HG03097 (cell line): ENCODE measurements at regions not wholly inside any gene's neighbourhood (a gene's known extent, or its start where the extent isn't known, plus 50 kb on each side); places are given as distances from the start of the nearest gene placed in this dataset.
"Not testable (repeated sequence)": the region's sequence is repeated elsewhere in the genome, so short reads cannot be mapped to it uniquely, and the experiment has no call there.

Source experiments
- ATAC-seq: cut with Tn5 transposase; IDR thresholded peaks from one replicate; pipeline ENCODE4 v1.9.1; 2021; ENCODE audit not compliant: unreplicated experiment, low FRiP score

DNA sequence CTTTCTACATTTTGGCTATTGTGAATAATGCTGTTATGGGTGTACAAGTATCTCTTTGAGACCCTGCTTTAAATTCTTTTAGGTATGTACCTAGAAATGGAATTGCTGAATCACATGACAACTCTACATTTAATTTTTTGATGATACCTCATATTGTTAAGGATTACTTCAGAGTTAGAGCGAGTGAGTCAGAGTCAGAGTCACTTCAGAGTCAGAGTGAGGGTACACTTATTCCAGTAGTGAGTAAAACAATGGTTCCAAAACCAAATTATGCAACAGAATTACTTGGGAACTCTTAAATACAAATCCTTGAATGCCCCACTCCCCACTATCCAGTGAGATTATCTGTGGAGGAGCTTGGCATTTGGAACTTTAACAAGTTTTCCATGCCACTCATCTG, 50.3 kb upstream of the SNRK start:
- no peak for ATAC-seq

DNA sequence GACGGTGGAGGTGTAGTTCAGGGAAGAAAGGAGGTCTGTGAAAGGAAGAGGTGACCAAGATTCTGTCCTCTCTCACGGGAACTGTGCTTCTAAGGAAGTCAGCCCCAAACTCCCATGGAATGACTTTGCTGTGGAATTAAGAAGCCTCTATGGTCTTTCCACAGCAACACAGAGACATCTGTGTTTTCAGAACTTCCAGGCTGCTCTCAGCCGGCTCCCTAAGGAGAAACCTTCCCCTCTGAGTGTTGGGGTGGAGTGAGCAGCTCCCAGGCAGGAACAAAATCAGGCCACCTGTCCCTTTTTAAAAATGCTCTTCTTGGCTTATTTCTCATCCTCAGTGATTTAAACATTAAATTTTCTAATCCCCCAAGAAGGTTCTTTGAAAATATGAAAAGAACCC, 53.3 kb upstream of the SNRK start:
- ATAC-seq = no peak

DNA sequence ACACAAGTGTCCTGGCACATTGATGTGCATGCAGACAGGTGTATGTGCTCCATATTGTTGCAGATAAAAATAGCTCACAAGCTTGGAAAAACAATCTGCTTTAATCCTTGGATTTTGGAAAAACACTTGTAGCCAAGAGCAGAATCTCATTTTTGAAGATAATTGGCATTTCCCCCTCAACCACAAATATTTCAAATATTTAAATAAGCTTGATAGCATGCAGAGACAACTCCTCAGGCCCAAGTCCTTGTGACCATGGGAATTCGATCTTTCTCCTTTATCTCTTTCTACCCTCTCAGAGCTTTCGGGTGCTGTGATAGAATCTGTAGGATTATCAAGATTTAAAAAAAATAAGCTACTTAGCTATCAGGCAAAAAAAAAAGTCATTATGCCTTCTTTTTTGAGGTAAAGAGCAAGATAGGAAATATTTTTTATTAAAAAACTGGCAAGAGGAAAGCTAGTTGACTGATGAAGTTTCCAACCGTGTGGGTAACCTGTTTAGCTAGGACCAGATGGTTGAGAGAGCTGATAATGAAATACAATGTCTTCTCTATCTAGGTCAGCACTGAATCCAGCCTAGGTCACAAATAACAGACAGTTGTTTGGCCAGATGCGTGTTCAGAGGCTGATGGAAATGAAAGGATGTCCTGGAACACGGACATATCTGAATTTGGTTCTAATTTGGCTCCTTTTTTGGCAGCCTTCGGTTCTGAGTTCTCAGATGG, 54.9 kb upstream of the SNRK start:
- ATAC-seq = no peak

DNA sequence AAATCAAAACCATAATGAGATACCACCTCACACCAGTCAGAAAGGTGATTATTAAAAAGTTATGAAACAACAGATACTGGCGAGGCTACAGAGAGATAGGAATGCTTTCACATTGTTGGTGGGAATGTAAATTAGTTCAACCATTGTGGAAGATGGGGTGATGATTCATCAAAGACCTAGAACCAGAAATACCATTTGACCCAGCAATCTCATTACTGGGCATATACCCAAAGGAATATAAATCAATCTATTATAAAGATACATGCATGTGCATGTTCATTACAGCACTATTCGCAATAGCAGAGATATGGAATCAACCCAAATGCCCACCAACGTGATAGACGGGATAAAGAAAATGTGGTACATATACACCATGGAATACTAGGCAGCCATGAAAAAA, 56.5 kb upstream of the SNRK start:
- not testable (repeated sequence) for ATAC-seq

DNA sequence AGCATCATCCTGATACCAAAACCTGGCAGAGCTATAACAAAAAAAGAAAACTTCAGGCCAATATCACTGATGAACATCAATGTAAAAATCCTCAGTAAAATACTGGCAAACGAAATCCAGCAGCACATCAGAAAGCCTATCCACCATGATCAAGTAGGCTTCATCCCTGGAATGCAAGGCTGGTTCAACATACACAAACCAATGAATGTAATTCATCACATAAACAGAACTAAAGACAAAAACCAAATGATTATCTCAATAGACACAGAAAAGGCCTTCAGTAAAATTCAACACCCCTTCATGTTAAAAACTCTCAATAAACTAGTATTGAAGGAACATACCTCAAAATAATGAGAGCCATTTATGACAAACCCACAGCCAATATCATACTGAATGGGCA, 58.7 kb upstream of the SNRK start:
- ATAC-seq = not testable (repeated sequence)

DNA sequence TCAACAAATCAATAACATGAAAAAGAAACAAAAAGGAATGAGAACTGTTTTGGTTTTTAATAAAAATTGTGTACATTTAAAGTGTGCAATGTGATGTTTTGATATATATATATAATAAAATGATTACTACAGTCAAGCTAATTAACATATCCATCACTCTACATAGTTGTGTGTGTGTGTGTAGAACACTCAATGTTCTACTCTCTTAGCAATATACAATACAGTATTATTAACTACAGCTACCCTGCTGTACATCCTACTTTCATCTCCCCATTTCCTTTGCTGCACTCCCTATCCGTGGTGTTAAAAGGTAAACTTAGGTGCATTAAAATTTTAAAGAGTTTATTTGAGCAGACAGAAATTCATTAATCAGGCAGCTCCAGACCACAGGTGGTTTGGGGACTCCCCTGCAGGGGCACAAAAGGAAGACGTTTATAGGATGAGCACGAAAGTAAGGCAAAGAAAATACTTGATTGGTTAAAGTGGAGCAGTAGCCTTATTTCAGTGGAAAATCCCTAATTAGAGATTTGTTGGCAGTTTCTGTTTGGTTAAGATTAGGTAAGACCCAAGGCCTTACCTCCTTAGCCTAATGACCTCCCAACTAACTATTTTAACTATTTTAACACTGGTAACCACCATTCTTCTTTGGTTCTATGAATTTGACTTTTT, 61.8 kb upstream of the SNRK start:
- ATAC-seq = no peak

DNA sequence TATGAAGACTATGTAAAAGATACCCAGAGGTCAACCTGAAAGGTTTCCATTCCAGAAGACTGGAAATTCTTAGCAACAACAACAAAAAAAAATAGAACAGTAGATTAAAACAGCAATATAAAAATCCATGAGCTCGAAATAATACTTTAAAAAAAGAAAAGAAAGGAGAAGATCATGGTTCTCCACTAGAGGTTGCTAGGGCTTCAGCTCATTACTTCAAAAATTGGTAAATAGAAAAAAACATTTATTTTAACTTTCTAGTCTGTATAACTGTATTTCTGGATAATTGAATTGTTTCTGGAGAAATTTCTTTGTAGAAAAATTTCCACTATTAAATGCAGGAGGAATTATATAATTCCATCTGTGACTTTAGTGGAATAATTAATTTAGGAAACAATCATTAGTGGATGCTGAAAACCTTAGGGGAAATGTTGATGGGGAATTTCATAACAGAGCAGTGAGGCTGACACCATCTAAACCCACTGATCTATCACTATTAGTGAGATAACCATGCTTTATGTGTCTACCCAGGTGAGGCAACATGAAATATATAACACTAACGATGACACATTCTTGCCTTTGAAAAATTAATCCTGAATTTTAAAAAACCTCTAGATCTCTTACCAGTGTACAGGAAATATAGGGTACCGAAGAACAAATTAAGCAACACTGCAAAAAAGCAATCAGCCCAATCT, 62.5 kb upstream of the SNRK start:
- no peak for ATAC-seq

DNA sequence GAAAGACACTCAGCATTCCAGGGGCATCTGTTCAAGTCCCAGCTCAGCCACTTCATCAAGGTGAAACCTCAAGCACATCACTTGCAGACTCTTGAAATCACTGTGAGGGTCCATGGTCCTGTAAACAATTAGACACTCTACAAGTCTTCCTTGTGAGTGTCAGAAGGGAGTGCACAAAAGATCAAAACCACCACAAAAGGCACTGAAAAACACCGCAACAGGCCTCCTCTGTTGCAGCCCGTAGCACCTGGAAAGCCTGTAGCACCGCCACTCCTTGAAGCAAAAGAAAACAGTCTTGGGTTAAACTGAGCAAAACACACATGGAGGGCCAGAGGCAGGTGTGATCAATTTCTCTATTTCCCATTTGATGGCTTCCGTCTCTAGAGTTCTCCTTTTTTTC, 63.8 kb upstream of the SNRK start:
- ATAC-seq = no peak

DNA sequence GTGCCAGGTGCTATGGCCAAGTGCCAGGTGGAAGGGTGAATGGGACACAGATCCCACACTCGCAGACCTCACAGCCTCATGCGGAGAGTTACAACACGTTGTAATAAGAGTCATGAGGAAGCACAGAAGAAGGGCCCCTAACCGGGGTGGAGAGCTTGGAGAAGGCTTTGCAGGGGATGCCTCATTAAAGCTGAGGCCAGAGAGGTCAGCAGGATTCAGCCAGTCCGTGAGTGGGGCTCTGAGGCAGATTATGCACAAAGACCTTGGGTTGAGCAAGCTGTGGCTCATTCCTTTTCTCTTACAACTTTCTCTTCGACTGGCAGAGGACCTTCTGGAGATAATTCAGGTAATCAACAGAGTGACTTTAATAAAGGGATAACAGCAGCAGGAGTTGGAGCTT, 65.3 kb upstream of the SNRK start:
- no peak for ATAC-seq

DNA sequence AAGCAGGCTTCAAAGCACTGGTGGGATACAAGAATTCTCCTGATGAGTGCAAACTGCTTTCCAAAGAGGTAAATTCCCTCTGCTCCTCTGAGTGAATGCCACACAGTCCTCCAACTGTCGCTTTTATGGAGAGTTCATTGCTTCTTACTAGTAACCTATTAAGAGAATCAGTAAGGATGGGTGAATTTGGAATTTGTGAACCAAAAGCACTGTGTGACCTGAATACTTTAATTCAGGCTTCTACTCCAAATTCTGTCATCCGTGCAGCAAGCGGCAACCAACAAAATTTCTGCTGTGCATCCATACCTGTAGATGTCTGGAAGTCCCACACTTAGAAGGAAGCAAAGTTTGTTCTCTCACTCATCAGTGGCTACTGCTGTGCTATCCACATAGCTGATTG, 66.7 kb upstream of the SNRK start:
- no peak for ATAC-seq

DNA sequence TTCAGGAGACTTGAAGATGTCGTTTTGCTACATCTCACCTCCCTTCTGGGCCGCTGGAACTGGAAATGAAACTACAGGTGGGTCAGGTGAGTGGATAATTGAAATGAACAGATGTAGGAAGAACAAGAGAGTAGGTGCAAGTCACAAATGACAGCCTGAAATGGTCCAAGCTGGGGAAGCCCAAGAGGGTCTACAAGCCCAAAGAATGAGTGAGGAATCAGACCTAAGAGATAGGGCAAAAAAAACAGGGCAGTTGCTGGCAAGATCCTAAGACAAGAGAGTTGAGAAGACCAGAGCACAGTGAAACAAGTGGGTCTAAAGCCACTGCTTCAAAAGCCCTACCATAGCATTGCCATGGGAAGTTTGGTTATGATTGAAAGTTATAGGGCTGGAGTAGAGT, 67.4 kb upstream of the SNRK start:
- ATAC-seq = no peak

DNA sequence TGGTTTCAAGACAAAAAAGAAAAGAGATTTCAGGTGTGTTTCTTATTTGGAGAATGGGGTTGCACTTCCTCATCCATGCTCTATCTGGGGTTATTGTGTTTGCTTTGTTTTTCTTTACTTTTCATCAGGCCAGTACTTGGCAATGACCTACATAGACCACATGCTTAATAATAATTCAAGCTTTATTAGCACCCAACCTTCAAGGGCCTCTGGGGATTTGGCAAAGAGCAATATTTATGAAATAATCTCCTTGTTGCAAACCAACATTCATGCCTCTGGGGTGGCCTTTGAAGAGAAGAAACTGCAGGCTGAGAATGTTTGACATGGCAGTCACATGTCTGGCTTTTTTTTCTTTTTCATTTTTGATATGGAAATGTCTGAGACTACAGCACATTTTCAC, 68.2 kb upstream of the SNRK start:
- no peak for ATAC-seq

DNA sequence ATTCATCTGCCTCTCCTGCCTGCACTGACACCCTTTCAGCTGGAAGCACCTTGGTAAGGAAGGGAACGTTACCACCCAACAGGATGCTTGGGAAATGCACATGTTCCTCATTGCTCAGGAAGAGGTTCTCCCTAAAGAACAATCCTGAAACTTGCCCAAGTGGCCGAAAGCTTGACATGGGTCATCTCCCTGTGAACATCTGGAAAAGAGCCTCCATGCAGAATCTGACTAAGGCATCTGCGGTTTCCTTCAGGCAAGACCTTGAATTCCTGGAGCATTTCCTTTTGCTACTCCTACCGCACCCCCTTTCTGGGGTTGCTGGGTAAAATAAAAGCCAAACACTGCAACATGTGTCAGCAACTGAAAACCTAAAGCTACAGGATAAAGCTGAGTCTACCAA, 68.7 kb upstream of the SNRK start:
- no peak for ATAC-seq

DNA sequence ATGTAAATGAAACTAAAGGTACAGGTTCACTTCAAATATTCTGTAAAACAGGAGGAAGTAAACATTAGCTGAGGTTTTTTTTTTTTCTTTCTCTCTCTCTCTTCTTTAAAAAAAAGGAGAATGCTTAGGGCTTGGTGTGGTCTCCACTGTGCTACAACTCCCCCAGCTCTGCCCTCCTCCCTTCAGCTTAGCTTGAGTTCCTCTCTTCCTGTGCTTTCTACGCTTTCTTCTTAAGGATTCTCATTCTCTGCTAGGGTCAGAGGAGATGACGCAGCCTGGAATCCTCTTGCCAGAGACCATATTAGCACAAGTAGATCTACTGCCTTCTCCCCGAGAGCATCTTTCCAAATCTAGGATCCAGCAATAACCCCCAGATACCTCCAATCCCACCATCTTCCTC, 69.1 kb upstream of the SNRK start:
- ATAC-seq = no peak

DNA sequence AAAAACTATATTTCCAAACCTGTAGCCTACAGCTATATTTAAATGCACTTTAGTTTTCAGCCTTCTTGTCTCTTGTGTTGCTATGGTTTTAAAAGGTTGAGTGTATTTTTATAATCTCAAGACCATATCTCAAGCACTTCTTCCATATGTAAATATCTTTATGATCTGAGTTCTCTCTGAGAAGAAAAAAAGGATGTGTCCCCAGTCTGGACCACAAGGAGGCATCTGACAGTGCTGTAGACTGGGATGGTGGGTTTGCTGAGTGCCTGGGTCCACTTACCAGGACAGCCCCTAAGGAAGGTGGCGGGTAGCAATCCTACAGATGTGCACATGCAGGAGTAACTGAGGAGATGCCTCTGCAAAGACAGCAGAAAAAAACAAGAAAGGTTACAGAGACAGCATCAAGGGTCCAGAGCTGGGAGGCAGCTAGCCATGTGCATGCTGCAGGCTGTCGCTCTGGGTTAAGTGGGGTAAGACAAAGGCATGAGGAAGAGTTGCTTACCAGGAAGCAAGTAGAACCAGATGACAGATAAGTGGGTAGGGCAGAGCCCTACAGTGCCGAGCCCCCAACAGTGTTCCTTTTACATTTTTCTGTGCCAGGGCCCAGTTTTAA, 70.6 kb upstream of the SNRK start:
- ATAC-seq = no peak

DNA sequence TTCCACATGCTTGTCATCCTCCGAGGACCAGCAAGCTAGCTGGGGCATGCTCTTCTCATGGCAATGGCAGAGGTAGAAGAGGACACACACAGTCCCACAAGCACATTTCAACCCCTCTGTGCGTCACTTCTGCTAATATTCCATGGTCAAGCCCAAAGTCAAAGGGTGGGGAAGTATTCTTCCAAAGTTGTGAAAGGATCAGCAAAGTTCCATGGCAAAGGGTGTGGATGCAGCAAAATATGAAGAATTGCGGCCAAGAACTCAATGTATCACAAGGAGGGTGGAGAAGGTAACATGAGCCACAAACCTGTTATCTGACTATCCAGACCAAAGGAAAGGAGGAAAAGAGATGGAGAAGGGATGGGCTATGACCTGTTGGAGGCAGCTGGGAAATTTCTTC, 71.2 kb upstream of the SNRK start:
- ATAC-seq = no peak

DNA sequence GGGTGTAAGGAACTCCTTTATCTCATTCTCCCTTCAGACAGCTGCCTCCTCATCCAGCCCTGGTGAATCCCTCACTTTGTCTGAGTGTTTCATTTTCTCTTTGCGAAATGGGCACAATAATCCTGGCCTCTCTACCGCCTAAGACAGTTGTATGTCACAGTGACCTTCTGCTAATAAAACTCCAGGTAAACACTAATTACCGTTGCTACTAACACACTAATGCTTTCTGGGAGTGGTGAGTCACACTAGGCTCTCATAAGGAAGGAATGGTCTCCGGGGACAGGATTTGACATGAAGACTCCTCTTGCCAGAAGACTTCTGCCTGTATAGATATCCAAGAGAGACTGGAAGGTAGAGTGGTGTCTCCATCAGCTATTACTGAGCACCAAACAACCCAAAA, 71.7 kb upstream of the SNRK start:
- ATAC-seq = no peak

DNA sequence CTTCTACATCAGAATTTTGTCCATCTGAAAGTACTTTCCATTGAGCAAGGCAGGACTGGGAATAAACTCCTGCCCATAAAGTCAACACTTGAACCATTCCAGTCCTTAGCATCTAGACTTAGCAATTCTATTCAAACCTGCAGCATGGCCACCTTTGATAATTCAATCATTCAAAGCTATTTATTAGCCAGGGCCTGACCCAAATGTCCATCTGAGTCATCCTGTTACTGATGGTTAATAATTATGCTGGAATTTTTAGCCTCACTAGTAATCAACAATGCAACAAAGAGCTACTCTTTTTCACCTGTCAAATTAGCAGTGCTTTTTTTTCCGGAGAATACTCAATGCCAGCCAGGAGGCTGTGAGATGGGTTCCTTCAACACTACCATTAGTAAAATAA, 72.7 kb upstream of the SNRK start:
- no peak for ATAC-seq

DNA sequence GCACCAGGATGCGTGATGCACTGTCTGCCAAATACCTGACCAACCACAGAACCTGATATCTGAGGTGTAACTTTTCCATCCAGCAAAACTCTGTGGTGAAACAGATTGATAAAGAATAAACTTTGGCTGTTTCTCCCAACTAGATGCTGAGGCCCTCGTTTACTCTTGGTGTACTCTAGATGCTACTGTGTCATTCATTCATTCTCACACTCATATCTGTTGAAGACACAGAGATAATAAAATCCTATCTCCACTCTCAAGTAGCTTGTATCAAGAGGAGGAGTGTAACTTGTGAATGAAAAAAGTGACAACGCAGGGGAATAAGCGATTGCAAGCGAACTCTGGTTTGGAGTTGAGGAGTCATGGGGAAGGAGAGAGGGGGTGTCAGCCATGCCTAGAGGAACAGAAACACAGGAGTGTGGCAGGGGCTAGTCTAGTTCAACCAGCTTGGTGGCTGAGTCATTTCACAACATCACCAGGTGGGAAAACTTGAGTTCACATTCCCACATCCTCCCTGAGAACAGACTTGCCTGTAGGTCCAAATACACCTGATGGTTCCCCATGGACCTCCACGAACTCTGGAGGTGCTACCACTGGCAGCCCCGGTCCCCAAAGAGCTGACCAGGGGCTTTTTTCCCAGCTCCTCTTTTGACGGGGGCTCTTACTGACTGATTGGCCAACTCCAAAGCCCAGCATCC, 73.3 kb upstream of the SNRK start:
- ATAC-seq = no peak

DNA sequence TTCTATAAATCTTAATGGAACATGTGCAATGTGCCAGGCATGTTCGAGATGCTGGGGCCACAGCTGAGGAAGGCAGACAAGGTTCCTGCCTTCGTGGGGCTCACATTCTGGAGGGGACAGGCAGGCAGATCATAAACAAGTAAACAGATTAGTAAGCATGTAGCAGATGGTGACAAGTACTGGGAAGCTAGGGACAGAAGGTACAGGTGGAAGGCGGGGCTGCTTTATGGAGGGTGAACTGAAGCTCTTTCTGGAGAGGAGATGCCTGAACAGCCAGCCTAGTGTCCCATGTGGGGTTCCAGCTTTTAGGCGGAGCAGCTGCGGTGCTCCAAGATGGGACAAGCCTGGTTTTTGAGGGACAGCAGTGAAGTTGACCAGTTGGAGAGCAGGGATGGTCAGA, 74.7 kb upstream of the SNRK start:
- no peak for ATAC-seq
